GM12874 (cell line): ENCODE measurements at regions not wholly inside any gene's neighbourhood (a gene's known extent, or its start where the extent isn't known, plus 50 kb on each side); places are given as distances from the start of the nearest gene placed in this dataset.

ENCODE experiments used
- CTCF ChIP-seq: IDR thresholded peaks from 2 replicates; pipeline ENCODE4 v1.5.1; 2011; ENCODE audit warnings: low read depth, mild to moderate bottlenecking, control low read depth, low read length, moderate library complexity; ENCODE audit not compliant: insufficient read depth

GRCh38 chr2:15805206-15805605, 135.1 kb upstream of the MYCN start:
- no peak for TF ChIP-seq CTCF

GRCh38 chr2:15805772-15806171, 134.6 kb upstream of the MYCN start:
- TF ChIP-seq CTCF, result no peak

GRCh38 chr2:15806801-15807417, 133.4 kb upstream of the MYCN start:
- TF ChIP-seq CTCF, result no peak

- no peak for TF ChIP-seq CTCF
Observed at GRCh38 chr2:15807418-15808203, 132.7 kb upstream of the MYCN start.

- no peak for TF ChIP-seq CTCF
Observed at GRCh38 chr2:15808204-15808910, 132.0 kb upstream of the MYCN start.

GRCh38 chr2:15808944-15809343, 131.4 kb upstream of the MYCN start:
- no peak for TF ChIP-seq CTCF

GRCh38 chr2:15809404-15809803, 130.9 kb upstream of the MYCN start:
- TF ChIP-seq CTCF, result no peak
